SH-SY5Y (cell line): ENCODE measurements at regions not wholly inside any gene's neighbourhood (a gene's known extent, or its start where the extent isn't known, plus 50 kb on each side); places are given as distances from the start of the nearest gene placed in this dataset.

Experiments
- GATA2 ChIP-seq: IDR thresholded peaks from 2 replicates; pipeline ENCODE4 v1.6.1; 2011; ENCODE audit warnings: mild to moderate bottlenecking, low read depth, low read length
- GATA3 ChIP-seq: IDR thresholded peaks from 2 replicates; pipeline ENCODE4 v1.6.1; 2011; ENCODE audit warnings: low read depth, mild to moderate bottlenecking, low read length, moderate library complexity

GRCh38 chr21:21664871-21665270, 666.7 kb downstream of the NCAM2 start:
- TF ChIP-seq GATA3 = no peak
- TF ChIP-seq GATA2 = no peak
